ENCODE measurements at regions not wholly inside any gene's neighbourhood (a gene's known extent, or its start where the extent isn't known, plus 50 kb on each side); places are given as distances from the start of the nearest gene placed in this dataset.

GRCh38 chr1:187283984-187284383, 455.2 kb downstream of the PLA2G4A start:
- Histone ChIP-seq H3K4me2 (ENCODE audit: low read length) (no peak overlapping the region), H3K36me3 (replicated peaks; ENCODE audit: low read depth, low read length) (no peaks in the 10 kb centered on the region), H3K9ac (ENCODE audit: low read length) (no peak overlapping the region), H4K20me1 (ENCODE audit: insufficient read depth, low read length) (no peaks in the 10 kb centered on the region), H2AFZ (ENCODE audit: low read depth, low read length) (no peak overlapping the region), H3K27me3 (ENCODE audit: low read depth, low read length) (no peaks in the 10 kb centered on the region), H3K9me3 (ENCODE audit: insufficient read depth, low read length) (no peaks in the 10 kb centered on the region), H3K4me3 (ENCODE audit: low read length) (no peak overlapping the region), H3K4me1 (ENCODE audit: low read length) (no peaks in the 10 kb centered on the region), H3K27ac (ENCODE audit: low read length) (no peak overlapping the region), H3K79me2 (ENCODE audit: low read length) (no peaks in the 10 kb centered on the region)
- no peak for TF ChIP-seq CTCF (IDR thresholded peaks at IDR 0.05; ENCODE audit: low read depth, low read length)
- TF ChIP-seq EZH2phosphoT487 (IDR thresholded peaks at IDR 0.05; ENCODE audit: low read depth), result no peak

GRCh38 chr1:187294421-187295201, 465.9 kb downstream of the PLA2G4A start:
- Histone ChIP-seq H3K27ac (ENCODE audit: low read length) (no peak overlapping the region), H3K4me3 (ENCODE audit: low read length) (no peak overlapping the region), H3K4me1 (ENCODE audit: low read length) (peaks cover 14% of the 10 kb centered on the region), H4K20me1 (ENCODE audit: insufficient read depth, low read length) (peaks cover 22% of the 10 kb centered on the region), H3K9me3 (ENCODE audit: insufficient read depth, low read length) (no peaks in the 10 kb centered on the region), H3K27me3 (ENCODE audit: low read depth, low read length) (no peaks in the 10 kb centered on the region), H2AFZ (ENCODE audit: low read depth, low read length) (no peak overlapping the region), H3K9ac (ENCODE audit: low read length) (no peak overlapping the region), H3K4me2 (ENCODE audit: low read length) (peak overlapping the region; percentile 13; the same call in 1 of the 2 replicates), H3K36me3 (replicated peaks; ENCODE audit: low read depth, low read length) (no peaks in the 10 kb centered on the region), H3K79me2 (ENCODE audit: low read length) (no peaks in the 10 kb centered on the region)
- TF ChIP-seq EZH2phosphoT487 (IDR thresholded peaks at IDR 0.05; ENCODE audit: low read depth), result no peak
- no peak for TF ChIP-seq CTCF (IDR thresholded peaks at IDR 0.05; ENCODE audit: low read depth, low read length)

- Histone ChIP-seq H3K4me3 (ENCODE audit: low read length) (no peak overlapping the region), H3K36me3 (replicated peaks; ENCODE audit: low read depth, low read length) (no peaks in the 10 kb centered on the region), H3K4me1 (ENCODE audit: low read length) (peaks cover 5% of the 10 kb centered on the region), H3K27me3 (ENCODE audit: low read depth, low read length) (no peaks in the 10 kb centered on the region), H3K27ac (ENCODE audit: low read length) (no peak overlapping the region), H3K9ac (ENCODE audit: low read length) (no peak overlapping the region), H3K4me2 (ENCODE audit: low read length) (no peak overlapping the region), H3K9me3 (ENCODE audit: insufficient read depth, low read length) (no peaks in the 10 kb centered on the region), H3K79me2 (ENCODE audit: low read length) (no peaks in the 10 kb centered on the region), H4K20me1 (ENCODE audit: insufficient read depth, low read length) (peaks cover 15% of the 10 kb centered on the region), H2AFZ (ENCODE audit: low read depth, low read length) (no peak overlapping the region)
- TF ChIP-seq CTCF (IDR thresholded peaks at IDR 0.05; ENCODE audit: low read depth, low read length) (no peak), EZH2phosphoT487 (IDR thresholded peaks at IDR 0.05; ENCODE audit: low read depth) (no peak)
These were observed 471.3 kb downstream of the PLA2G4A start for GRCh38 chr1:187300081-187300480.

GRCh38 chr1:187306710-187307415, 478.1 kb downstream of the PLA2G4A start:
- Histone ChIP-seq H3K27me3 (ENCODE audit: low read depth, low read length) (no peaks in the 10 kb centered on the region), H3K4me1 (ENCODE audit: low read length) (no peaks in the 10 kb centered on the region), H3K9me3 (ENCODE audit: insufficient read depth, low read length) (no peaks in the 10 kb centered on the region), H3K4me3 (ENCODE audit: low read length) (no peak overlapping the region), H3K9ac (ENCODE audit: low read length) (no peak overlapping the region), H3K27ac (ENCODE audit: low read length) (no peak overlapping the region), H3K36me3 (replicated peaks; ENCODE audit: low read depth, low read length) (no peaks in the 10 kb centered on the region), H4K20me1 (ENCODE audit: insufficient read depth, low read length) (no peaks in the 10 kb centered on the region), H2AFZ (ENCODE audit: low read depth, low read length) (no peak overlapping the region), H3K79me2 (ENCODE audit: low read length) (no peaks in the 10 kb centered on the region), H3K4me2 (ENCODE audit: low read length) (no peak overlapping the region)
- TF ChIP-seq CTCF (IDR thresholded peaks at IDR 0.05; ENCODE audit: low read depth, low read length), result no peak
- TF ChIP-seq EZH2phosphoT487 (IDR thresholded peaks at IDR 0.05; ENCODE audit: low read depth), result no peak

Data from OCI-LY3 (cell line).